C4-2B (cell line): ENCODE measurements at regions not wholly inside any gene's neighbourhood (a gene's known extent, or its start where the extent isn't known, plus 50 kb on each side); places are given as distances from the start of the nearest gene placed in this dataset.
"Not testable (repeated sequence)": the region's sequence is repeated elsewhere in the genome, so short reads cannot be mapped to it uniquely, and the experiment has no call there.

Source experiments
- H3K27ac ChIP-seq: fragments of 450-650 bp; 2 replicates; pipeline ENCODE4 v1.5.1; 2017
- CTCF ChIP-seq: fragments of 450-650 bp; conservative IDR thresholded peaks from 2 replicates; pipeline ENCODE4 v1.5.1; 2017; ENCODE audit warnings: mild to moderate bottlenecking
- ZFX ChIP-seq: fragments of 450-650 bp; IDR thresholded peaks from 2 replicates; pipeline ENCODE4 v1.6.1; 2017

GRCh38 chr6:72554761-72555221 lies 67.1 kb upstream of the KCNQ5 start:
- TF ChIP-seq ZFX (no peak), CTCF (no peak)
- no peak overlapping the region; the same call in 1 of the 2 replicates for H3K27ac ChIP-seq

- no peak overlapping the region for H3K27ac ChIP-seq
Measured at GRCh38 chr6:72559067-72559466, 62.8 kb upstream of the KCNQ5 start.

GRCh38 chr6:72559555-72559954 lies 62.3 kb upstream of the KCNQ5 start:
- no peak overlapping the region for H3K27ac ChIP-seq
- no peak for TF ChIP-seq ZFX
- no peak for TF ChIP-seq CTCF

More at GRCh38 chr6:72559067-72559466, 62.8 kb upstream of the KCNQ5 start:
- TF ChIP-seq ZFX (no peak), CTCF (no peak)

- H3K27ac ChIP-seq = no peak overlapping the region
- no peak; the same call in 1 of the 2 replicates for TF ChIP-seq CTCF
- no peak for TF ChIP-seq ZFX
Measured at GRCh38 chr6:72560721-72561593, 60.9 kb upstream of the KCNQ5 start.

- no peak for TF ChIP-seq ZFX
- TF ChIP-seq CTCF = no peak
- no peak overlapping the region for H3K27ac ChIP-seq
Measured at GRCh38 chr6:72561629-72562028, 60.2 kb upstream of the KCNQ5 start.

- no peak for TF ChIP-seq CTCF
- TF ChIP-seq ZFX = no peak
- no peak overlapping the region for H3K27ac ChIP-seq
Measured at GRCh38 chr6:72564231-72564630, 57.6 kb upstream of the KCNQ5 start.

- not testable (repeated sequence) for H3K27ac ChIP-seq
Measured at GRCh38 chr6:72571993-72572392, 49.9 kb upstream of the KCNQ5 start.
